Parathyroid adenoma (tissue), 2 donors: ENCODE measurements at regions not wholly inside any gene's neighbourhood (a gene's known extent, or its start where the extent isn't known, plus 50 kb on each side); places are given as distances from the start of the nearest gene placed in this dataset.

Source experiments
- H2AFZ ChIP-seq: fragments of 300-600 bp; sonication (generic); one replicate; pipeline ENCODE4 v1.7.0; 2017; ENCODE audit warnings: antibody characterized with exemption, mild to moderate bottlenecking
- H3K27ac ChIP-seq: fragments of 300-600 bp; sonication (generic); one replicate; pipeline ENCODE4 v1.7.0; 2017
- H3K27me3 ChIP-seq: fragments of 300-600 bp; sonication (generic); one replicate; pipeline ENCODE4 v1.7.0; 2017; ENCODE audit warnings: low read length; ENCODE audit not compliant: control insufficient read depth, insufficient read depth
- H3K36me3 ChIP-seq: fragments of 300-600 bp; sonication (generic); one replicate; pipeline ENCODE4 v1.7.0; 2017; ENCODE audit warnings: low read length; ENCODE audit not compliant: control insufficient read depth, insufficient read depth
- H3K4me1 ChIP-seq: fragments of 300-600 bp; sonication (generic); one replicate; pipeline ENCODE4 v1.7.0; 2017; ENCODE audit warnings: control low read depth
- H3K4me2 ChIP-seq: fragments of 300-600 bp; sonication (generic); one replicate; pipeline ENCODE4 v1.7.0; 2017; ENCODE audit warnings: low read length
- H3K4me3 ChIP-seq: fragments of 300-600 bp; sonication (generic); one replicate; pipeline ENCODE4 v1.7.0; 2017; ENCODE audit warnings: low read depth, low read length
- H3K79me2 ChIP-seq: fragments of 300-600 bp; sonication (generic); one replicate; pipeline ENCODE4 v1.7.0; 2017; ENCODE audit warnings: control low read depth
- H3K9ac ChIP-seq: fragments of 300-600 bp; sonication (generic); one replicate; pipeline ENCODE4 v1.7.0; 2017; ENCODE audit warnings: mild to moderate bottlenecking
- H3K9me3 ChIP-seq: fragments of 300-600 bp; sonication (generic); one replicate; pipeline ENCODE4 v1.7.0; 2017; ENCODE audit warnings: low read length; ENCODE audit not compliant: control insufficient read depth
- TF ChIP-seq, protein P1 (sequence below): fragments of 300-600 bp; sonication (generic); IDR thresholded peaks from one replicate; pipeline ENCODE4 v1.7.0; 2017; ENCODE audit warnings: antibody characterized with exemption, mild to moderate bottlenecking
- donor health status: primary hyperparathyroidism.

DNA sequence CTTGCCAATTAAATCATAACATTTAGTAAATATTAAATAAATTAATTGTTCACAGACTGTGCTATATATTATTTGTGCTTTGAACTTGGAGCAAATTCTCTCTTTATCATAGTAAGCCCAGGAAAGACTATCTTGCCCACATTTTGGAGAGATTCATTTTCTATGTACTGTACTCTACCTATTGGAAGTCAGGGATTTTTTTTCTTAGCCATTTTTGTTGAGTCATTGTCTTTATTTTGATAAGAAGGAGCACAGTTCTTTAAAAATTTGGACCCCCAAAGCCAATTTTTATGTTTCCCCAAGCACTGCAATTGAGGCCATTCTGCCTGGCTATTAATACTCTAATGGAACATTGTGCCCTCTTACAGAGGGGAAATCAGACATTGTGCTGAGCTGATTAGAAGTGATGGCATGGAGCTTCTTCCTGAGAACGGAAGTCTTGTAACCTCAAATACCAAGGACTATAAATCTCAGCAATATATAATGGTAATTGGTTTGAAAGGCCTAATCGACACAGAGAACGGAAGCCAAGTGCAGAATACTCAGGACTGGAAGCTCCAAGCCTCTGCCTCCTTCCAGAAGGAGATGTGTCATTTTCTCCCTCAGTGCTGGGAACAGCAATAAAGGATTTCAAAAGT, 188.8 kb upstream of the PAPPA start:
- H3K4me1 ChIP-seq, result no peaks in the 10 kb centered on the region
- no peak overlapping the region for H3K4me3 ChIP-seq
- no peak overlapping the region for H3K9ac ChIP-seq
- no peak overlapping the region for H3K4me2 ChIP-seq
- no peaks in the 10 kb centered on the region for H3K9me3 ChIP-seq
- no peaks in the 10 kb centered on the region for H3K79me2 ChIP-seq
- no peak overlapping the region for H3K27ac ChIP-seq
- no peak overlapping the region for H2AFZ ChIP-seq
- no peaks in the 10 kb centered on the region for H3K27me3 ChIP-seq
- H3K36me3 ChIP-seq, result no peaks in the 10 kb centered on the region
- TF ChIP-seq, protein P1, sequence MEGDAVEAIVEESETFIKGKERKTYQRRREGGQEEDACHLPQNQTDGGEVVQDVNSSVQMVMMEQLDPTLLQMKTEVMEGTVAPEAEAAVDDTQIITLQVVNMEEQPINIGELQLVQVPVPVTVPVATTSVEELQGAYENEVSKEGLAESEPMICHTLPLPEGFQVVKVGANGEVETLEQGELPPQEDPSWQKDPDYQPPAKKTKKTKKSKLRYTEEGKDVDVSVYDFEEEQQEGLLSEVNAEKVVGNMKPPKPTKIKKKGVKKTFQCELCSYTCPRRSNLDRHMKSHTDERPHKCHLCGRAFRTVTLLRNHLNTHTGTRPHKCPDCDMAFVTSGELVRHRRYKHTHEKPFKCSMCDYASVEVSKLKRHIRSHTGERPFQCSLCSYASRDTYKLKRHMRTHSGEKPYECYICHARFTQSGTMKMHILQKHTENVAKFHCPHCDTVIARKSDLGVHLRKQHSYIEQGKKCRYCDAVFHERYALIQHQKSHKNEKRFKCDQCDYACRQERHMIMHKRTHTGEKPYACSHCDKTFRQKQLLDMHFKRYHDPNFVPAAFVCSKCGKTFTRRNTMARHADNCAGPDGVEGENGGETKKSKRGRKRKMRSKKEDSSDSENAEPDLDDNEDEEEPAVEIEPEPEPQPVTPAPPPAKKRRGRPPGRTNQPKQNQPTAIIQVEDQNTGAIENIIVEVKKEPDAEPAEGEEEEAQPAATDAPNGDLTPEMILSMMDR, result no peak

DNA sequence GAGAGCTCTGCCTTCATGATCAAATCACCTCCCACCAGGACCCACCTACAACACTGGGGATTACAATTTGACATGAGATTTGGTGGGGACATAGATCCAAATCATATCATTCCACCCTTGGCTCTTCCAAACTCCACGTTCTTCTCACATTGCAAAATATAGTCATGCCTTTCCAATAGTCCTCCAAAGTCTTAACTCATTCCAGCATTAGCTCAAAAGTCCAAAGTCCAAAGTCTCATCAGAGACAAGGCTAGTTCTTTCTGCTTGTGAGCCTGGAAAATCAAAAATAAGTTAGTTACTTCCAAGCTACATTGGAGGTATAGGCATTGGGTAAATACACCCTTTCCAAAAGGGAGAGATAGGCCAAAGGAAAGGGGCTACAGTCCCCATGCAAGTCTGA, 186.9 kb upstream of the PAPPA start:
- TF ChIP-seq, protein P1, result no peak
- H3K27ac ChIP-seq, result no peak overlapping the region

DNA sequence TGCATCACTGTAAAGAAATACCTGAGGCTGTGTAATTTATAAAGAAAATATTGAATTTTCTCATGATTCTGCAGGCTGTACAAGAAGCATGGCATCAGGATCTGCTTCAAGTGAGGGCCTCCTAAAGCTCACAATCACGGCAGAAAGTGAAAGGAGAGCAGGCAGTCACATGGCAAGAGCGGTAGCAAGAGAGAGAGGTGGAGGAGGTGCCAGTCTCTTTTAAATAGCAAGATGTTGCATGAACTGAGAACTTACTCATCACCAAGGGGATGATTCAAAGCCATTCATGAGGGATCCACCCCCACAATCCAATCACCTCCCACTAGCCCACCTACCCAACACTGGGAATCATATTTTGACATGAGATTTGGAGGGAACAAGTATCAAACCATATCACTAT, 184.5 kb upstream of the PAPPA start:
- Histone ChIP-seq H3K27ac (no peak overlapping the region), H3K4me1 (no peaks in the 10 kb centered on the region), H3K79me2 (no peaks in the 10 kb centered on the region), H3K36me3 (no peaks in the 10 kb centered on the region), H2AFZ (no peak overlapping the region), H3K9ac (no peak overlapping the region), H3K4me2 (no peak overlapping the region), H3K27me3 (no peaks in the 10 kb centered on the region), H3K4me3 (no peak overlapping the region), H3K9me3 (no peaks in the 10 kb centered on the region)
- TF ChIP-seq, protein P1, result no peak

More for the DNA sequence above, 186.9 kb upstream of the PAPPA start:
- Histone ChIP-seq H2AFZ (no peak overlapping the region), H3K9ac (no peak overlapping the region), H3K4me1 (no peaks in the 10 kb centered on the region), H3K9me3 (no peaks in the 10 kb centered on the region), H3K36me3 (no peaks in the 10 kb centered on the region), H3K27me3 (no peaks in the 10 kb centered on the region), H3K4me2 (no peak overlapping the region), H3K4me3 (no peak overlapping the region), H3K79me2 (no peaks in the 10 kb centered on the region)

DNA sequence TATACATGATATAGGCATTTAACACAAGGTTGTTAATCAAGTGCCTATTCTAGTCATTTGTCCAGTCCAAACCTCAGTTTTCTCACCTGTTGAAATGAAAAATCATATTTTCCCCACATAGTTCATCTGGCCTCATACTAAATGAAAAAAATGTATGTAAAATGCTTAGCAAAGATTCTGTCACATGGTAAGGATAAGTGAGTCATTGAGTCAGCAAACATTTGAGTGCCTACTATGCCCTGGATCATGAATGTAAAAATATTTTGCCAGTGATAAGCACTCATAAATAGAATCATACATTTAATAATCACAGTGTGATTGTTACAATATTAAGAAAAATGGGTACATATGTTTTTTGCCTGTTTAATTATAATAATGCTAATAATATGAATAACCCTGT, 181.2 kb upstream of the PAPPA start:
- Histone ChIP-seq H3K4me3 (no peak overlapping the region), H3K4me1 (no peaks in the 10 kb centered on the region), H2AFZ (no peak overlapping the region), H3K9ac (no peak overlapping the region), H3K79me2 (no peaks in the 10 kb centered on the region), H3K4me2 (no peak overlapping the region), H3K27ac (no peak overlapping the region), H3K36me3 (no peaks in the 10 kb centered on the region), H3K9me3 (no peaks in the 10 kb centered on the region), H3K27me3 (no peaks in the 10 kb centered on the region)
- TF ChIP-seq, protein P1, result no peak

DNA sequence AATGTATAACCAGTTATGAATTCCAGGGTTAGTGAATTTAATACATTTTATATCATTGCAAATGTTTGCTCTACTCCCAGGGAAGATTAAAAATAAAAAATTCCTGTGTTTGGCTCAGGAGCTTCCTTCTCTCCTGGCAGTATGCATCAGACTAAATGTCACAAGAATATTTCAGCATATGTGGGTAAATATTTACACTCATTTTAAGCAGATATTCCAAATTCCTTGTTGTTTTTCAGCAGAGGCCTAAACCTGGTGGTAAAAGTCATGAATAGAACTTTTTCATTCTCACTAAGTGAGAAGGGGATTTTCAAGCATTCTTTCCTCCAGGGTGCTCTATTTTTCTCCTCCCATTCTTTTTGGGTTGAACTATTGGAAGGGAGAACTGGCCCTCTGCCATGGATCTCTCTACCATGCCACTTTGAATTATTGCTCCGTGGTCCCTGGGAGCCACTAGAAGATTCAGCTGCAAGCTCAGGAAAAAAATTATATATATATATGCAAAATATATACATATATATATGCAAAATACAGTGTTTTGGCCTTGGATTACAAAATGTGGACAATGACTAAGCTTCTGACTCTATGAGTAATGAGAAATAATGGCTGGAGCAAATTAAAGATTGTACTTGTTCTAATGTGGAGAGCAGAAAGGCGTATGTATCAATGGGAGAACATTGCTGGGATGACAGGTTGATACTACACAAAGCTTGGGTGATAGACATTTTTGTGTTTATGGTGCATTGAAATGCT, 180.6 kb upstream of the PAPPA start:
- no peak overlapping the region for H2AFZ ChIP-seq
- TF ChIP-seq, protein P1, result no peak

More for the DNA sequence above, 180.6 kb upstream of the PAPPA start:
- H3K4me1 ChIP-seq, result no peaks in the 10 kb centered on the region
- H3K27ac ChIP-seq, result no peak overlapping the region
- H3K9me3 ChIP-seq, result no peaks in the 10 kb centered on the region
- H3K36me3 ChIP-seq, result no peaks in the 10 kb centered on the region
- H3K4me2 ChIP-seq, result no peak overlapping the region
- H3K9ac ChIP-seq, result no peak overlapping the region
- H3K27me3 ChIP-seq, result no peaks in the 10 kb centered on the region
- H3K4me3 ChIP-seq, result no peak overlapping the region
- H3K79me2 ChIP-seq, result no peaks in the 10 kb centered on the region
